IPS-18a (cell line): ENCODE measurements at regions not wholly inside any gene's neighbourhood (a gene's known extent, or its start where the extent isn't known, plus 50 kb on each side); places are given as distances from the start of the nearest gene placed in this dataset.
"Not testable (repeated sequence)": the region's sequence is repeated elsewhere in the genome, so short reads cannot be mapped to it uniquely, and the experiment has no call there.

Source experiments
- H3K27ac ChIP-seq: one replicate; pipeline ENCODE4 v1.5.1; 2013; ENCODE audit warnings: low read length
- H3K27me3 ChIP-seq: one replicate; pipeline ENCODE4 v1.6.1; 2013; ENCODE audit warnings: mild to moderate bottlenecking, low read length; ENCODE audit not compliant: control insufficient read depth, insufficient read depth
- H3K36me3 ChIP-seq: one replicate; pipeline ENCODE4 v1.6.1; 2013; ENCODE audit warnings: low read depth, low read length; ENCODE audit not compliant: control insufficient read depth
- H3K4me1 ChIP-seq: one replicate; pipeline ENCODE4 v1.6.1; 2013; ENCODE audit warnings: low read depth, low read length; ENCODE audit not compliant: control insufficient read depth
- H3K4me3 ChIP-seq: one replicate; pipeline ENCODE4 v1.5.1; 2013; ENCODE audit warnings: low read length
- H3K9ac ChIP-seq: one replicate; pipeline ENCODE4 v1.6.1; 2013; ENCODE audit warnings: mild to moderate bottlenecking, low read length, moderate library complexity
- H3K9me3 ChIP-seq: one replicate; pipeline ENCODE4 v1.6.1; 2013; ENCODE audit warnings: low read depth, low read length; ENCODE audit not compliant: control insufficient read depth

DNA sequence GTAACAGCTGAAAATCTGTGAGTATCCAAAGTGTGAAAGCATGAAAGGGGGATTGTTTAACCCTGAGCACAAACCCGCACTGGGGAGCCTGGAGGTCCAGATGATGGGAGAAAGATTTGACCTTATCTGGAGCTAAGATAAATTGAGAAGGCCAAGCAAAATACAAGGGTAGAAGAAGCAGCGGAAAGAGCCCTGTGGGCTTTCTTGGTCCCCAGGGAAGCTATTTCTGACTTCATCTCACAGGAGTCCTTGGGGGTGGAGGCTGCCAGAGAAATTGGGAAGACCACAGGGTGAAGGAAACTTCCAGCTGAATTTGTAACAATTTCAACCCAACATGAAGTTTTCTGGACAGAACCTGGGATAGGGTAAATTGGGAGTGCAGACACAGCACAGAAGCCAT is 476.9 kb downstream of the MMUT start:
- Histone ChIP-seq H3K27ac (no peak overlapping the region), H3K4me3 (no peak overlapping the region), H3K27me3 (no peaks in the 10 kb centered on the region), H3K9ac (no peak overlapping the region), H3K36me3 (no peaks in the 10 kb centered on the region), H3K9me3 (no peaks in the 10 kb centered on the region), H3K4me1 (no peaks in the 10 kb centered on the region)

DNA sequence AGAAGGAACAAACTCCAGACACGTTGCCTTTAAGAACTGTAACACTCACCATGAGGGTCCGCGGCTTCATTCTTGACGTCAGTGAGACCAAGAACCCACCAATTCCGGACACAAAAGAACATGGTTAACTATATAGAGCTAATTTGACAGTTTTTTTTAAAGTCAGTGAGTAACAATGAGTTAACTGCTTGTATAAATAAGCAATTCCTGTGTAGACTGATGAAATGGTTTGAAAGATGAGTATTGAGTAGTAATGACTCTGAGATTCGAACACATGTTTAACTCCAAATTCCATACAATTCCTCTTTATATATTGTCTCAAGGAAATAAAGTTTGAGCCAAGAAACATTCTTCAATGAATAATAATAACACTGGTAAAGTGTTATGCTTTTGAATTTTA is 478.0 kb downstream of the MMUT start:
- H3K36me3 ChIP-seq, result no peaks in the 10 kb centered on the region
- no peak overlapping the region for H3K27ac ChIP-seq
- no peaks in the 10 kb centered on the region for H3K27me3 ChIP-seq
- no peak overlapping the region for H3K9ac ChIP-seq
- H3K9me3 ChIP-seq, result no peaks in the 10 kb centered on the region
- no peak overlapping the region for H3K4me3 ChIP-seq
- H3K4me1 ChIP-seq, result no peaks in the 10 kb centered on the region

DNA sequence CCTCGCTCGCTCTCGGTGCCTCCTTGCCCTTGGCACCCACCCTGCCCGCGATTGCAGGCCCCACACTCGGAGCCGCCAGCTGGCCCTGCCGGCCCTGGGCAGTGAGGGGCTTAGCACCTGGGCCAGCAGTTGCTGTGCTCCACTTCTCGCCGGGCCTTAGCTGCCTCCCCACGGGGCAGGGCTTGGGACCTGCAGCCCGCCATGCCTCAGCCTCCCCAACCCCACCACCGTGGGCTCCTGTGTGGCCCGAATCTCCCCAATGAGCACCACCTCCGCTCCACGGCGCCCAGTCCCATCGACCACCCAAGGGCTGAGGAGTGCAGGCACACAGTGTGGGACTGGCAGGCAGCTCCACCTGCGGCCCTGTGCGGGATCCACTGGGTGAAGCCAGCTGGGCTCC is 479.1 kb downstream of the MMUT start:
- not testable (repeated sequence) for H3K4me1 ChIP-seq, H3K9ac ChIP-seq, H3K27ac ChIP-seq, H3K4me3 ChIP-seq, H3K36me3 ChIP-seq, H3K27me3 ChIP-seq, H3K9me3 ChIP-seq

DNA sequence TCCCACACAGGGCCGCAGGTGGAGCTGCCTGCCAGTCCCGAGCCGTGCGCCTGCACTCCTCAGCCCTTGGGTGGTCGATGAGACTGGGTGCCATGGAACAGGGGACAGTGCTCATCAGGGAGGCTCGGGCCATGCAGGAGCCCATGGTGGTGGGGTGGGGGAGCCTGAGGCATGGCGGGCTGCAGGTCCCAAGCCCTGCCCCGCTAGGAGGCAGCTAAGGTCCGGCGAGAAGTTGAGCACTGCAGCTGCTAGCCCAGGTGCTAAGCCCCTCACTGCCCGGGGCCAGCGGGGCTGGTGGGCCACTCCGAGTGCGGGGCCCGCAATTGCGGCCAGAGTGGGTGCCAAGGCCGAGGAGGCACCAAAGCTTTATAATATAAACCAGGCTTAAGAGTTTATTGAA is 479.7 kb downstream of the MMUT start:
- Histone ChIP-seq H3K4me1 (no peaks in the 10 kb centered on the region), H3K9me3 (no peaks in the 10 kb centered on the region), H3K27ac (no peak overlapping the region), H3K9ac (no peak overlapping the region), H3K4me3 (no peak overlapping the region), H3K27me3 (no peaks in the 10 kb centered on the region), H3K36me3 (no peaks in the 10 kb centered on the region)

DNA sequence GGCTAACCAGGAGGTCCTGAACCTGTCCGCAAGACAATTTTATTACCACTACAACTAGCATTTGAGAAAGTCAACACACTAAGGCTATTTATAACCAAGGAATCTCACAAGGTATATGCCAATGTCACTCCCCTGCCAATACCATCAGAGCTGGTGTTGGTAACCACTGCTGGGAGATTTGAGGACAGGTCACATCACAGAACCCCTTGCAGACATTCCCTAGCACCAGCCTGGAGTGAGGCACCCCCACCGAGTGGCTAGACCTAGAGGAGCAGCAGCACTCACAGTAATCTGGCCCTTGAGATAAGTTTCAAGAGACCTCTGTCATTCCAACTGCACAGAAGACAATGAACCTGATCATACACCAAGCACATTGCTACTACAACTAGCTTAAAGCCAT is 483.2 kb downstream of the MMUT start:
- Histone ChIP-seq H3K9ac (no peak overlapping the region), H3K27ac (no peak overlapping the region), H3K9me3 (no peaks in the 10 kb centered on the region), H3K27me3 (no peaks in the 10 kb centered on the region), H3K4me3 (no peak overlapping the region), H3K4me1 (no peaks in the 10 kb centered on the region), H3K36me3 (no peaks in the 10 kb centered on the region)

DNA sequence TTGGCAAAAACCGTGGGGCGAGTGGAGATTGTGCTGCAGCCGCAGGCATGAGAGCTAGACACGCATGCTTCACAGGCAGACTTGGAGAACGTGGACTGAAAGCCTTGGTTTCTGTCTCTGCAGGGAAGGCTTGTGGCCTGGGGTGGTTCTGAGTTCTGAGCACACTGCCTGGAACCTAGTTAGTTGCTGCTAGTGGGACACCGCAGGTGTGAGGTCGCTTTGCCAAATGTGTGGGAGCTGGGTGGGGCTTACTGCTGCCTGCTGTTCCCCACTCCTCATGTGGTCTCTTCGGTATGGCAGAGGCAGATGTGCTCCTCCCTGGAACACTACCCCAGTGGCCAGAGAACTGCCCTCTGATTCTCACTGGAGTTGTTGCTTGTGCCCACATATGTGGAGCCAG is 484.0 kb downstream of the MMUT start:
- no peak overlapping the region for H3K9ac ChIP-seq
- no peaks in the 10 kb centered on the region for H3K4me1 ChIP-seq
- H3K4me3 ChIP-seq, result no peak overlapping the region
- no peaks in the 10 kb centered on the region for H3K36me3 ChIP-seq
- H3K27ac ChIP-seq, result no peak overlapping the region
- no peaks in the 10 kb centered on the region for H3K9me3 ChIP-seq
- H3K27me3 ChIP-seq, result no peaks in the 10 kb centered on the region

DNA sequence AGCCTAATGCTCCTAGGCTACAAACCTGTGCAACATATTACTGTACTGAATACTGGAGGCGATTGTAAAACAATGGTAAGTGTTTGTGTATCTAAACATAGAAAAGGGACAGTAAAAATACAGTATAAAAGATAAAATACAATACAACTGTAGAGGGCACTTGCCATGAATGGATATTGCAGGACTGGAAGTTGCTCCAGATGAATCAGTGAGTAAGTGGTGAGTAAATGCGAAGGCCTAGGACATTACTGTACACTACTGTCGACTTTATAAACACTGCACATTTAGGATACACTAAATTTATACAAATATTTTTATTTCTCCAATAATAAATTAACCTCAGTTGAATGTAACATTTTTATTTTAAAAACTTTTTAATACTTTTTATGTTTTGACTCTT is 485.0 kb downstream of the MMUT start:
- Histone ChIP-seq H3K27me3 (no peaks in the 10 kb centered on the region), H3K9ac (no peak overlapping the region), H3K4me1 (no peaks in the 10 kb centered on the region), H3K4me3 (no peak overlapping the region), H3K27ac (no peak overlapping the region), H3K9me3 (no peaks in the 10 kb centered on the region), H3K36me3 (no peaks in the 10 kb centered on the region)

DNA sequence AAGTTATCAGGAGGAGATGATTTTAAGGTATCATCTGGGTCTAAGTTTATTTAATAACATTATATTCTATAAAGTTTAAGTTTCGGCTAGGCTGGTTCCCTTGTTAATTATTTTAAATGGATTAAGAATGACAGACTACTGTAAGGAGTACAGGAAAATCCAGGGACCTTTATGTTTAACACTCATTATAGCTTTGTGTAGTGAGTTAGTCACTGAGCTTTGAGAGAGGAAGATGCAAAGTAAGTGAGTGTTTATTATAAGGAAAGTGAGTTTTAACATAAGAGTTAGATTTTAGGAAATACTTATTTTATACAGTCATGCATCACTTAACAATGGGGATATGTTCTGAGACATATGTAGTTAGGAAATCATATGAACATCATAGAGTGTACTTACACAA is 485.5 kb downstream of the MMUT start:
- Histone ChIP-seq H3K9ac (no peak overlapping the region), H3K9me3 (no peaks in the 10 kb centered on the region), H3K4me3 (no peak overlapping the region), H3K36me3 (no peaks in the 10 kb centered on the region), H3K4me1 (no peaks in the 10 kb centered on the region), H3K27me3 (no peaks in the 10 kb centered on the region), H3K27ac (no peak overlapping the region)

DNA sequence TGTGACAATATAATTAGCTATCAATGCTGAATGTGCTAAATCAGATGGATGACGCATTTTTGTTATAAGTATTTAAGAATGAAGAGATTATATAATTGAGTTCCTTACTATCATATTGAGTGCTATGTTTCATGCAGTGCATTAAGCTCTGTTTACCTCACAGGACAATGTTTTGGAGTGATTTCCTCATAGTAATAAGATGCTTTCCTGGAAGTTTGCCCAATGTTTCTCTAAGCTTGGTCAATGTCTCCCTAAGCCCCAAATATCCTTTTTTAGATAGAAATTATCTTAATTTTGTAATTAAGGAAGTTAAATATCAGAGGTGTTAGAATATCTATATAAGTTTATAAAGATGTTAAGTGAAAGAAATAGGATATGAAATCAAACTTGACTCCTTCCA is 489.6 kb downstream of the MMUT start:
- Histone ChIP-seq H3K4me3 (no peak overlapping the region), H3K9me3 (no peaks in the 10 kb centered on the region), H3K9ac (no peak overlapping the region), H3K4me1 (no peaks in the 10 kb centered on the region), H3K27me3 (no peaks in the 10 kb centered on the region), H3K36me3 (no peaks in the 10 kb centered on the region), H3K27ac (no peak overlapping the region)

DNA sequence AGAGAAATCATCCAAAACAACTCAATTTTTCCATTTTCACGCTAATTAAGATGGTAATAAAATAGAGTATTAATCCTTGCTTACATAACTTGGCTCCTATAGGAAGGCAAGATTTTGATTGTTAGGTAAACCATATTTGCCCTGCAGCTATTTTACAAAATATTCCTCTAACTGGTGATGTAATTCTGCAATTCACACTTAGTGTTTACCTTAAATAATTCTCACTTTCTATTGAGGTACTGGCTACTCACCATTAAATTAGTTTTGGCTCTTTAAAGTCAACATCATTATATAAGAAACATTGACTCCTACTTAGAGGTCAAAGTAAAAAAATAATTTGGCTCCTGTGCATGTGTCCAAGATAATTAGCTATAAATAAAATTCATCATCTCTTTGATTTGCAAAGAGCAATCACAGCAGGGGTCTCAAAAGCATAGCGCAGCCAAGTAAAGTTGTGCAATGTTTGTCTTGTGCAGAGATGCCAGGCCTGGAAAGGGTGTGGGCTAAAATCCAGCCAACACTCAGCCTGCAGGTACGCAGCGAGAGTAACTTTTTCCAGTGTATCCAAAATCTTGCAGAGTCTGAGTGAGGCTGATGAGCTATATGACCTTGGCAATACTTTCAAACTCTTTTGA is 501.2 kb downstream of the MMUT start:
- Histone ChIP-seq H3K4me1 (no peaks in the 10 kb centered on the region), H3K9me3 (no peaks in the 10 kb centered on the region), H3K4me3 (no peak overlapping the region), H3K27ac (no peak overlapping the region), H3K27me3 (no peaks in the 10 kb centered on the region), H3K36me3 (no peaks in the 10 kb centered on the region), H3K9ac (no peak overlapping the region)

DNA sequence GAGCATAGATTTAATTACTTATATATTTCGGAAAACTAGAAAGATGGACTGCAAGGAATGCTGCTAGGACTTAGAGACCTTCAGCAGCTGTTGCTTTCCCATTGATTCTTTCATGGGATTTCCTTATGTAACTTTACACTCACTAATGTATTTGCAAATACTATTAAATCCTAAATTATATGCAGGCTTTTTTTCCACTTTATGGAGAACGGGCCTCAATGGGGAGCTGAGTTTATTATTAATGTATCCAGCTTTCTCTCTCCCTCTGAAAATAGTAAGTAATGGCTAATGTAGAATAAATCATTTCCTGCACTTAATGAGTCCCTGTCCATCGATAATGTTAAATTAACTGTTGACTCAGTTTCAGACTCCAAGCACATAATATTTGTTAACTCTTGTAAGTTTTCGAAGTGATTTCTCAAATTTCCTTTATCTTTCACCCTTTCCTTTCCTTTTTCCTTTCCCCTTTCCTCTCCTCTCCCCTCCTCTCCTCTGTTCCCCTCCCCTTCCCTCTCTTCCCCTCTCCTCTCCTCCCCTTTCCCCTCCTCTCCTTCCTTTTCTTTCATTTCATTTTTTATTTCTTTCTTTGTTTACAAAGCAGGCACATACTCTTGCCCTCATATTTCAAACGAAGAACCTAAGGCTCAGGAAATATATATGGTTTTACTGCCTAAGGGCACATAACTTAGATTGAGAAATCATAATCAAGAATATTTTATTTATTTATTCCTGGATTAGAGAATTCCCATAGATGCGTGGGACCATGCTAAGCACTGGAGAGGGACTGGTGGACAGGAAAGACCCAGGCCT is 503.6 kb downstream of the MMUT start:
- H3K27ac ChIP-seq, result no peak overlapping the region
- no peaks in the 10 kb centered on the region for H3K4me1 ChIP-seq
- no peak overlapping the region for H3K4me3 ChIP-seq
- H3K9me3 ChIP-seq, result no peaks in the 10 kb centered on the region
- no peaks in the 10 kb centered on the region for H3K27me3 ChIP-seq
- H3K36me3 ChIP-seq, result no peaks in the 10 kb centered on the region
- H3K9ac ChIP-seq, result no peak overlapping the region

DNA sequence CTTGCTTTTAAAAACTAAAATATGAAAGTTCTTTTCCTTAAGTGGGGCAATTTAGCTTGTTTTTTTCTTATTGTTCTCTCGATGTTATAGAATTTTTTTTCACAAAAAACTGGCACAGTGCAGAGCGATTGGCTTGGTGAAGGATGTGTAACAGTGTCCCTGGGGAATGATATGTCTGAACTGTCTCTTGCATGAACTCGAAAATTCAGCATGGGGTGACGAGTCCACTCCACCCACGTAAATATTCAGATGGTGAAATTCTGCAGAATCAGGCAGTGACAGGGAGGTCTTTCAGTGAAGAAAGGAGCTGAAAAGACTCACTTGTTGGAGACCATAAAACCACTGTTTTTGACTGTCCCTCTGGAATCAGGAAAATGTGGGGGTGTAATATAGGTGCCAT is 505.3 kb downstream of the MMUT start:
- Histone ChIP-seq H3K27ac (no peak overlapping the region), H3K36me3 (no peaks in the 10 kb centered on the region), H3K4me3 (no peak overlapping the region), H3K4me1 (no peaks in the 10 kb centered on the region), H3K27me3 (no peaks in the 10 kb centered on the region), H3K9ac (no peak overlapping the region), H3K9me3 (no peaks in the 10 kb centered on the region)
